K562 (cell line): ENCODE measurements at regions not wholly inside any gene's neighbourhood (a gene's known extent, or its start where the extent isn't known, plus 50 kb on each side); places are given as distances from the start of the nearest gene placed in this dataset.

ENCODE experiments used
- ATF3 ChIP-seq, 2 experiments: fragments of 450-650 bp in 1 of 2; sonication (generic) in 1 of 2; formaldehyde crosslinking in 1 of 2; IDR thresholded peaks in 1 of 2; conservative IDR thresholded peaks in 1 of 2; 2 replicates each; pipeline versions ENCODE4 v1.6.1 to v1.8.1; 2016 to 2023; ENCODE audit warnings: mild to moderate bottlenecking in 2 of 2, moderate library complexity in 2 of 2, inconsistent platforms in 1 of 2, missing genetic modification reagents in 1 of 2
- ETS1 ChIP-seq: conservative IDR thresholded peaks from 2 replicates; pipeline ENCODE4 v1.6.1; 2011; ENCODE audit warnings: low read depth, mild to moderate bottlenecking, low read length; ENCODE audit not compliant: control insufficient read depth
- FOXP1 ChIP-seq: sonication (generic); formaldehyde crosslinking; IDR thresholded peaks from 2 replicates; pipeline ENCODE4 v1.8.0; 2022; ENCODE audit warnings: mild to moderate bottlenecking, missing genetic modification reagents
- HMGN3 ChIP-seq: IDR thresholded peaks from 2 replicates; pipeline ENCODE4 v1.6.1; 2011; ENCODE audit warnings: borderline replicate concordance, low read depth, mild to moderate bottlenecking, mixed read lengths, low read length; ENCODE audit not compliant: insufficient read length; ENCODE audit errors: extremely low read depth
- KDM1A ChIP-seq, 2 experiments: fragments of 450-650 bp; IDR thresholded peaks; 2 replicates each; pipeline ENCODE4 v1.6.1; 2016; ENCODE audit warnings: mild to moderate bottlenecking in 2 of 2
- KDM4B ChIP-seq, 2 experiments: fragments of 450-650 bp in 1 of 2; sonication (generic) in 1 of 2; IDR thresholded peaks; 2 replicates each; pipeline ENCODE4 v1.6.1; 2016 to 2017; ENCODE audit warnings: borderline replicate concordance in 2 of 2, antibody characterized with exemption in 1 of 2, low read depth in 1 of 2, mild to moderate bottlenecking in 1 of 2
- MEF2A ChIP-seq: IDR thresholded peaks from 2 replicates; pipeline ENCODE4 v1.6.1; 2011; ENCODE audit warnings: low read depth, mild to moderate bottlenecking, low read length, moderate library complexity; ENCODE audit not compliant: control insufficient read depth
- RAD21 ChIP-seq, 2 experiments: fragments of 250-450 bp in 1 of 2; fragments of 450-650 bp in 1 of 2; sonication (Bioruptor Pico) in 1 of 2; formaldehyde crosslinking in 1 of 2; IDR thresholded peaks in 1 of 2; conservative IDR thresholded peaks in 1 of 2; 2 replicates each; pipeline versions ENCODE4 v1.4.0 to v1.8.0; 2020 to 2022; ENCODE audit warnings: mild to moderate bottlenecking in 2 of 2, moderate library complexity in 1 of 2
- TAF7 ChIP-seq: fragments of 450-650 bp; IDR thresholded peaks from 2 replicates; pipeline ENCODE4 v1.6.1; 2016; ENCODE audit warnings: missing genetic modification characterization, missing compliant biosample characterization
- TCF15 ChIP-seq: fragments of 250-450 bp; sonication (Bioruptor Pico); IDR thresholded peaks from 2 replicates; pipeline ENCODE4 v1.8.0; 2022; ENCODE audit warnings: moderate library complexity, mild to moderate bottlenecking, inconsistent platforms
- TFAP4 ChIP-seq: sonication (generic); formaldehyde crosslinking; IDR thresholded peaks from 2 replicates; pipeline ENCODE4 v1.8.0; 2022; ENCODE audit warnings: missing genetic modification reagents, mild to moderate bottlenecking, moderate library complexity, borderline replicate concordance
- TF ChIP-seq, protein P1 (sequence below): sonication (generic); formaldehyde crosslinking; IDR thresholded peaks from 2 replicates; pipeline ENCODE4 v1.8.0; 2023; ENCODE audit warnings: mild to moderate bottlenecking, missing genetic modification reagents

DNA sequence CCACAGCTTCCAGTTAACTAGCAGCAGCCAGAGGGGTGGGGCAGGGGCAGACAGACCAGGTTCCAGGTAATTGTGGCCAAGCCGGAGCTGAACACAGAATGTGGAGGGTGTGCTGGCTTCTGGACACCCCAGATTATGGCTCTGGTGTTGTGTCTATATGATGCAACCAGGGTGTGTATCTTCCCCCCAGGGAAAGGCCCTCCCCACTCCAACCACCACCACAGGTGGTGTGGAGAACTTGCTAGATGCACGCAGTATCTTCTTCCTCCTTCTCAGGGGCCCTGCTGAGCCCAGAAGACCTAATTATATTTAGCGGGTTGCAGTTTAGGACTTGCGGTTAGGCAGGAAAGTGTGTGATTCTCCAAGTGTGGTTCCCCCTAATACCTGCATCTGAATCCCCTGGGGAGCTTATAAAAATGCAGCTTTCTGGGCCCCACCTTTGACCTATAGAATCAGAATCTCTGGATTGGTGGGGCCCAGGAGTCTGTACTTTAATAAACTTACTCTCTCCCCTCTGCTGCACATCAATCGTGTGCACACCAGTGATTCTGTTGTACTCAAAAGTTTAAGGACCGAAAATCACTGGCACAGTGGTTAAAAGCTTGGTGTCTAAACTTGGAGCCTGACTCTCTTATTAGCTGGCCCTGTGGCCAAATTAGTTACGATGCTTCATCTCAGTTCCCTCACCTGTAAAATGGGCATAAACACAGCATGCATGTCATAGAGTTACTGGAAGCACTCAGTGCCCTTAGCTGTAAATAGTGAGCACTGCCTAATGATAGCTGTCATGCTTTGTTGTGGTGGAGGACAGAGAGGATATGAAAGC is 379.1 kb upstream of the PROK2 start (continued):
- TF ChIP-seq ETS1 (peak; percentile 47; the same call in 1 of the 2 replicates), ATF3 (IDR thresholded peaks at IDR 0.05) (peak; percentile 94), ATF3 (CRISPR knock-in tag; conservative IDR thresholded peaks at IDR 0.05) (peak; percentile 84), MEF2A (peak; percentile 51; the same call in 1 of the 2 replicates), TAF7 (no peak), TCF15 (no peak), KDM4B (IDR thresholded peaks at IDR 0.05; ENCODE audit: borderline replicate concordance in 2 of 2, low read depth in 1 of 2) (0 out of 4 replicates have a peak, but pooled peaks of 1 of the 2 experiments have one; percentile 48), KDM1A (IDR thresholded peaks at IDR 0.05) (peak; percentile 64 to 73), FOXP1 (peak; percentile 95), HMGN3 (no peak), TFAP4 (CRISPR knock-in tag) (peak; percentile 90), RAD21 (CRISPR knock-in tag; conservative IDR thresholded peaks at IDR 0.05 in 1 of 2, IDR thresholded peaks at IDR 0.05 in 1 of 2) (peak; percentile 7 to 44; a peak in 3 of 4 replicates)
- TF ChIP-seq, protein P1, sequence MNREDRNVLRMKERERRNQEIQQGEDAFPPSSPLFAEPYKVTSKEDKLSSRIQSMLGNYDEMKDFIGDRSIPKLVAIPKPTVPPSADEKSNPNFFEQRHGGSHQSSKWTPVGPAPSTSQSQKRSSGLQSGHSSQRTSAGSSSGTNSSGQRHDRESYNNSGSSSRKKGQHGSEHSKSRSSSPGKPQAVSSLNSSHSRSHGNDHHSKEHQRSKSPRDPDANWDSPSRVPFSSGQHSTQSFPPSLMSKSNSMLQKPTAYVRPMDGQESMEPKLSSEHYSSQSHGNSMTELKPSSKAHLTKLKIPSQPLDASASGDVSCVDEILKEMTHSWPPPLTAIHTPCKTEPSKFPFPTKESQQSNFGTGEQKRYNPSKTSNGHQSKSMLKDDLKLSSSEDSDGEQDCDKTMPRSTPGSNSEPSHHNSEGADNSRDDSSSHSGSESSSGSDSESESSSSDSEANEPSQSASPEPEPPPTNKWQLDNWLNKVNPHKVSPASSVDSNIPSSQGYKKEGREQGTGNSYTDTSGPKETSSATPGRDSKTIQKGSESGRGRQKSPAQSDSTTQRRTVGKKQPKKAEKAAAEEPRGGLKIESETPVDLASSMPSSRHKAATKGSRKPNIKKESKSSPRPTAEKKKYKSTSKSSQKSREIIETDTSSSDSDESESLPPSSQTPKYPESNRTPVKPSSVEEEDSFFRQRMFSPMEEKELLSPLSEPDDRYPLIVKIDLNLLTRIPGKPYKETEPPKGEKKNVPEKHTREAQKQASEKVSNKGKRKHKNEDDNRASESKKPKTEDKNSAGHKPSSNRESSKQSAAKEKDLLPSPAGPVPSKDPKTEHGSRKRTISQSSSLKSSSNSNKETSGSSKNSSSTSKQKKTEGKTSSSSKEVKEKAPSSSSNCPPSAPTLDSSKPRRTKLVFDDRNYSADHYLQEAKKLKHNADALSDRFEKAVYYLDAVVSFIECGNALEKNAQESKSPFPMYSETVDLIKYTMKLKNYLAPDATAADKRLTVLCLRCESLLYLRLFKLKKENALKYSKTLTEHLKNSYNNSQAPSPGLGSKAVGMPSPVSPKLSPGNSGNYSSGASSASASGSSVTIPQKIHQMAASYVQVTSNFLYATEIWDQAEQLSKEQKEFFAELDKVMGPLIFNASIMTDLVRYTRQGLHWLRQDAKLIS: no peak
